ENCODE measurements at regions not wholly inside any gene's neighbourhood (a gene's known extent, or its start where the extent isn't known, plus 50 kb on each side); places are given as distances from the start of the nearest gene placed in this dataset.

- no peak for TF ChIP-seq EZH2phosphoT487 (IDR thresholded peaks at IDR 0.05; ENCODE audit: borderline replicate concordance, low read length)
- TF ChIP-seq, protein P1, sequence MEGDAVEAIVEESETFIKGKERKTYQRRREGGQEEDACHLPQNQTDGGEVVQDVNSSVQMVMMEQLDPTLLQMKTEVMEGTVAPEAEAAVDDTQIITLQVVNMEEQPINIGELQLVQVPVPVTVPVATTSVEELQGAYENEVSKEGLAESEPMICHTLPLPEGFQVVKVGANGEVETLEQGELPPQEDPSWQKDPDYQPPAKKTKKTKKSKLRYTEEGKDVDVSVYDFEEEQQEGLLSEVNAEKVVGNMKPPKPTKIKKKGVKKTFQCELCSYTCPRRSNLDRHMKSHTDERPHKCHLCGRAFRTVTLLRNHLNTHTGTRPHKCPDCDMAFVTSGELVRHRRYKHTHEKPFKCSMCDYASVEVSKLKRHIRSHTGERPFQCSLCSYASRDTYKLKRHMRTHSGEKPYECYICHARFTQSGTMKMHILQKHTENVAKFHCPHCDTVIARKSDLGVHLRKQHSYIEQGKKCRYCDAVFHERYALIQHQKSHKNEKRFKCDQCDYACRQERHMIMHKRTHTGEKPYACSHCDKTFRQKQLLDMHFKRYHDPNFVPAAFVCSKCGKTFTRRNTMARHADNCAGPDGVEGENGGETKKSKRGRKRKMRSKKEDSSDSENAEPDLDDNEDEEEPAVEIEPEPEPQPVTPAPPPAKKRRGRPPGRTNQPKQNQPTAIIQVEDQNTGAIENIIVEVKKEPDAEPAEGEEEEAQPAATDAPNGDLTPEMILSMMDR (IDR thresholded peaks at IDR 0.05; ENCODE audit: low read depth, low read length, poor library complexity, severe bottlenecking) = no peak
Measured at GRCh38 chr3:144912968-144913367, 941.3 kb downstream of the DIPK2A start.

Data from DOHH2 (cell line).